ACC112 (cell line): ENCODE measurements at regions not wholly inside any gene's neighbourhood (a gene's known extent, or its start where the extent isn't known, plus 50 kb on each side); places are given as distances from the start of the nearest gene placed in this dataset.
"Not testable (repeated sequence)": the region's sequence is repeated elsewhere in the genome, so short reads cannot be mapped to it uniquely, and the experiment has no call there.

Experiments
- H2AFZ ChIP-seq: fragments of 200-600 bp; sonication (generic); one replicate; pipeline ENCODE4 v1.6.0; 2017; ENCODE audit warnings: antibody characterized with exemption, low read length; ENCODE audit not compliant: unreplicated experiment
- H3K27ac ChIP-seq: fragments of 200-600 bp; sonication (generic); 2 replicates; pipeline ENCODE4 v1.5.1; 2014; ENCODE audit warnings: low read depth, mild to moderate bottlenecking, antibody characterized with exemption, low read length, moderate library complexity
- H3K27me3 ChIP-seq: fragments of 200-600 bp; sonication (generic); 2 replicates; pipeline ENCODE4 v1.6.1; 2014; ENCODE audit warnings: mild to moderate bottlenecking, antibody characterized with exemption, low read length, moderate library complexity, mixed read lengths; ENCODE audit not compliant: insufficient read depth
- H3K36me3 ChIP-seq: fragments of 200-600 bp; sonication (generic); 2 replicates; pipeline ENCODE4 v1.6.1; 2016; ENCODE audit warnings: mild to moderate bottlenecking, antibody characterized with exemption, low read length, moderate library complexity, mixed read lengths; ENCODE audit not compliant: insufficient read depth
- H3K4me1 ChIP-seq: fragments of 200-600 bp; sonication (generic); one replicate; pipeline ENCODE4 v1.6.1; 2016; ENCODE audit warnings: low read length, mixed read lengths; ENCODE audit not compliant: insufficient read depth, unreplicated experiment, control insufficient read depth
- H3K4me3 ChIP-seq: fragments of 200-600 bp; sonication (generic); 2 replicates; pipeline ENCODE4 v1.5.1; 2014; ENCODE audit warnings: mild to moderate bottlenecking, low read depth, low read length
- H3K79me2 ChIP-seq: fragments of 200-600 bp; sonication (generic); one replicate; pipeline ENCODE4 v1.6.0; 2016; ENCODE audit warnings: low read length; ENCODE audit not compliant: control insufficient read depth, unreplicated experiment, insufficient read depth

DNA sequence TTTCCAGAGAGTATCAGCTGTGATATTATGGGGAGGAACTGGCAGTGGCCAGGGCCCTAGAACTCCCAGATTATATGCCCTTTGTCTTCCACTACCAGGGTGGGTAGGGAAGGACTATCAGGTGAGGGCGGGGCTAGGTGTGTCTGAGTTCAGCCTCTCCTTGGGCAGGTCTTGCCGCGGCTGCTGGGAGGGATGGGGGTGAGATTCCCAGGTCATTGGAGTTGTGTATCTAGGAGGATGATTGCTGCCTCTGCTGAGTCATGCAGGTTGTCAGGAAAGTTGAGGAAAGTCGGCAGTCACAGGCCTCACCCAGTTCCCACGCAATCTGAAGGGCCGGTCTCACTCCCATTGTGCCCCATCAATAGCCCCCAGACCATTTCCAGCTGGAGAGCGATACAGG, 185.2 kb downstream of the DKK1 start:
- Histone ChIP-seq H3K36me3 (no peaks in the 10 kb centered on the region; the same call in 1 of the 2 replicates), H3K27me3 (no peaks in the 10 kb centered on the region), H2AFZ (no peak overlapping the region), H3K4me1 (no peaks in the 10 kb centered on the region), H3K4me3 (no peak overlapping the region), H3K79me2 (no peaks in the 10 kb centered on the region), H3K27ac (no peak overlapping the region)

DNA sequence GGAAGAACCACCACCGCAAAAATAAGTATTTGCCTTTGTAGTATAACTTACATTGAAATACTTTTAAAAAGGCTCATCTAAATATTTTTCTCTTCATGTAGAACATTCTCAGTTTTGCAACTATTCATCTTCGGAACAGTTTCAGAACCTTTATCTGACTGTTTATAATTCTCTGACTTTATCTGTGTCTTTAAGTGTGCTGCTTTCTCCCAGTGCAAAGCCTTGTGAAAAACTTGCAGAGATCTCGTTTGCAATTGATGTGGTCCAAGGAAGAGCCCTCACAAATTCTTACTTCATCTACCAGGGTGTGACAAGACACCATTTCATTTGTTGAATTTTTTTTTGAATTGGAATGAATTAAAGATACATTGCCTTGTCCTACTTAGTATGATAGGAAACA, 186.4 kb downstream of the DKK1 start:
- H3K27ac ChIP-seq, result no peak overlapping the region
- H3K79me2 ChIP-seq, result no peaks in the 10 kb centered on the region
- no peaks in the 10 kb centered on the region for H3K4me1 ChIP-seq
- H3K27me3 ChIP-seq, result no peaks in the 10 kb centered on the region
- H2AFZ ChIP-seq, result no peak overlapping the region
- H3K36me3 ChIP-seq, result no peaks in the 10 kb centered on the region; the same call in 1 of the 2 replicates
- no peak overlapping the region for H3K4me3 ChIP-seq

DNA sequence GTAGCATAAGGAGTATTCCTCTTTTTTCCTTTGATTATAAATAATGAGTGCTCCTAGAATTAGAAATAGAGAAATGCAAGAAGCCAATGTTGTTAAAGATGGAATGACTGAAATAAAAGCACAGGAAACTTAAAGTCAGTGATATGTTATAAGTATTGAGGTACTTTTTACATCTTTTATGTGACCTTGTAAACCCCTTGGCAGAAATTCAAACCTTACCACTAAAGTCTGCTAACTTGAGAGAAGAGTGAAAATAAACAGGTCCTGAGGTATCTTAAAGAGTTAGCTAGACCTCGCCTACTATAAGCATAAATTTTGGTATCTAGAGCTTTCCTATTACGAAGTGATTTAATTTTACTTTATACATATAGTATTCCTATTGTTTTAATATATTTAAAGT, 188.2 kb downstream of the DKK1 start:
- Histone ChIP-seq H3K4me3 (no peak overlapping the region), H3K4me1 (no peaks in the 10 kb centered on the region), H3K27me3 (no peaks in the 10 kb centered on the region), H2AFZ (no peak overlapping the region), H3K36me3 (no peaks in the 10 kb centered on the region; the same call in 1 of the 2 replicates), H3K27ac (no peak overlapping the region), H3K79me2 (no peaks in the 10 kb centered on the region)

DNA sequence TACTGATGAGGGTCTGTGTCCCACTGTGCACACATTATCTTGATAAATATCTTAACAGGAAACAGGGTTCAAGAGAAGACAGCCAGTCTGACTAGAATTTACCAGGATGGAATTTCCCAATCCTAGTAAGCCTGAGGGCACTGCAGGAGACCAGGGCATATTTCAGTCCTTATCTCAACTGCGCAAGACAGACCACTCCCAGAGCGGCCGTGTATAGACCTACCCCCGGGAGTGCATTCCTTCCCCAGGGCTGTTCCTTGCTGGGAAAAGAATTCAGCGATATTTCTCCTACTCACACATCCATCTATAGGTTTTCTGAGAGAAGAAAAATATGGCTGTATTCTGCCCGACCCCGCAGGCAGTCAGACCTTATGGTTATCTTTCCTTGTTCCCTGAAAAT, 191.3 kb downstream of the DKK1 start:
- not testable (repeated sequence) for H3K4me3 ChIP-seq, H3K27me3 ChIP-seq, H3K79me2 ChIP-seq, H3K4me1 ChIP-seq, H3K27ac ChIP-seq, H2AFZ ChIP-seq, H3K36me3 ChIP-seq

DNA sequence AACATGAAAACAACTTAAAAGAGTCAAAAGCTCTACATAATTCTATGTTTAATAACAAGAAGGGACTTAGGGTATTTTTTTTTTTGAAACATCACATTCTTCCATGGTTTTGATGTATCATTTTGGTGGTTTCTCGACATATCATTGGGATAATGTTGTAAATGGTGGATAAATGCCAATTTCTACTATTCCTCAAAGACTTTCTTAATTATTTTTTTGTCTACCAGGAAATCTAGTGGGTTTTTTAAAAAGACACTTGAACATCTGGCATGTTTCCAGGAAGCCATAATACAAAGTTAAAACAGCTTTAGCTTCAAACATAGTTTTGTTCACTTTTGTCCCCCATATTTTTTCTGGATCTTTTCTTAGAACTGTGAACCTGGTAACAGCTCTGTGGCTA, 200.4 kb downstream of the DKK1 start:
- Histone ChIP-seq H3K27me3 (no peaks in the 10 kb centered on the region), H3K4me3 (no peak overlapping the region), H3K79me2 (no peaks in the 10 kb centered on the region), H3K36me3 (no peaks in the 10 kb centered on the region), H3K4me1 (peaks cover 12% of the 10 kb centered on the region), H2AFZ (no peak overlapping the region), H3K27ac (no peak overlapping the region)

DNA sequence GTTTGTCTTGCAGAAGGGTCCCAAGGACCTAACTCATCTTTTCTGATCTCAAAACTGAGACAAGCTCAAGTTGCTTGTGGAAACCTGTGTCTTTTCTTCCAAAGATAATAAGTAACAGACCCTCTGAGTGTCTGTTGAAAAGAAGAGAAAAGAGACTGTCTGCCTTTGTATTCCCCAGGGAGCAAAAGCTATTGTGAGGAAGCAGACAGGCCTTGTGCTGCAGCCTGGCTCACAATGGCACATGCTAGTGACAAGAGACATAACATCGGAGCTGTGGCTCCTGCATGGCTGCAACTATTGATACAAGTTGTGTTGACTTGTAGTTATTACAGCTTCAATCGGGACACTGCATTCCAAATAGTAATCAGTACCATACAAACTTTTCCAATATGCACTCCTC, 202.9 kb downstream of the DKK1 start:
- no peak overlapping the region for H2AFZ ChIP-seq
- no peak overlapping the region for H3K4me3 ChIP-seq

DNA sequence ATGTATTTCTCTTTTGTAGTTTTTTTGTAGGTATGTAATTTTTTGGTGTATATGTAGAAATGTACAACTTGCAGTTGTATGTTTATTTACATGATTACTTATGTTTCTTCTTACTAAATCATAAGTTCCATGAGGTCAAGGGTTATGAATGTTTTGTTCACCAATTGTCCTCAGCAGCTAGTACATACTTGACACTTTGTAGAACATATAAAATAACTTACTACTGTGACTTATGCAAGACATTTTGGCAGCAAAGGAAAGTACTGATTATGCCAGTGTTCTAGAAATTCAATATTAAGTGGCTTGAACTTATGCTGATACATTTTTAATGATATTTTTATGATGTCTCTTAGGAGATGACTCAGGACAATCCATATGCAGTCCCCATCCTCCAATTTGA, 209.6 kb downstream of the DKK1 start:
- Histone ChIP-seq H3K36me3 (no peaks in the 10 kb centered on the region), H3K27ac (peak overlapping the region; percentile 1; the same call in 1 of the 2 replicates), H2AFZ (no peak overlapping the region), H3K79me2 (no peaks in the 10 kb centered on the region), H3K4me1 (peaks cover 38% of the 10 kb centered on the region), H3K4me3 (no peak overlapping the region), H3K27me3 (no peaks in the 10 kb centered on the region)

More for the DNA sequence above, 202.9 kb downstream of the DKK1 start:
- H3K27ac ChIP-seq, result no peak overlapping the region
- H3K36me3 ChIP-seq, result no peaks in the 10 kb centered on the region
- H3K4me1 ChIP-seq, result peaks cover 12% of the 10 kb centered on the region
- no peaks in the 10 kb centered on the region for H3K27me3 ChIP-seq
- no peaks in the 10 kb centered on the region for H3K79me2 ChIP-seq

DNA sequence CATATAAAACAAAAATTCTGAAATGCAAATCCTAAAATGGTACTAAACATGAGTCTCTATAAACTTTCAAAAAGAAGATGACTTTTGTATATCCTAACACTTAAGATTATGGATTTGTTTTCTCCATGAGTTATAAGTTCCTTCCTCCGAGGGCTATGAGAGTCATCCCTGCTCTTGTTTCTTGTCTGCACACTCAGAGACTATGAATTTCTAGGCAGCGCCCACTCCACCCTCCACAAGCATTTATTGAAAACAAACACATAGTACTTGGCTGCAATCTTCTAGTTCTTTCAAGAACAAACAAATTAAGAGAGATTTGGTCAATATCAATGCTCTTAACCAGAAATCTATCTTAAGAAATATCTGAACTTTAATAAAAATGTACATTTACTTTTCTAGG, 211.7 kb downstream of the DKK1 start:
- Histone ChIP-seq H3K27me3 (no peaks in the 10 kb centered on the region), H3K4me3 (peak overlapping the region; percentile 20), H3K27ac (peak overlapping the region; percentile 85), H2AFZ (peak overlapping the region; percentile 11), H3K79me2 (no peaks in the 10 kb centered on the region), H3K4me1 (peaks cover 38% of the 10 kb centered on the region), H3K36me3 (no peaks in the 10 kb centered on the region)

DNA sequence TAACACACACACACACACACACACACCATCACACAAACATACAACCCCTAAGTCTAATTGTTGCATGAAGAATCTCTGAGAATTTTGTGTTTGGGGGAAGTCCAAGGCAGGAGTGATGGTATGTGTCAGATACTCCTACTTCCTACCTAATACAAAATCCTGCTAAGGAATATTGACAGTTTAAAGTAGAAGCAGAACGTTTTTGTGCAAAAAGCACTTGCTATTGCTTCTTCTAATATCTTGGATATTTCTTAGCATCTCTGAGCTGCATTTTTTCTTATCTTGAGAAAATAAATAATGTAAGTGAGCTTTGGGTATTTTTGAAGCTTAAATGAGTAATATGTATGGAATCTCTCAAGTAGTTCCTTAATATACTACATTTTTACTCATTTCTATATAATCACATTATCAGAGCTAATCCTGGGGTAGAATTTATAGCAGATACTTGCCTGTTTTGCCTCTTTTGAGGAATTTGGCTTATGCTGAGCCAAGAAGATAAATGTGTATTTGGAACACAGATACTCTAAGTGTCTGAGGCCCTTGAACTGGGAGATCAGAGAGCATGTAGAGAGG, 212.3 kb downstream of the DKK1 start:
- Histone ChIP-seq H3K4me1 (peaks cover 38% of the 10 kb centered on the region), H2AFZ (peak overlapping the region; percentile 77), H3K4me3 (peak overlapping the region; percentile 20), H3K27ac (peak overlapping the region; percentile 85), H3K79me2 (no peaks in the 10 kb centered on the region), H3K27me3 (no peaks in the 10 kb centered on the region), H3K36me3 (no peaks in the 10 kb centered on the region)

DNA sequence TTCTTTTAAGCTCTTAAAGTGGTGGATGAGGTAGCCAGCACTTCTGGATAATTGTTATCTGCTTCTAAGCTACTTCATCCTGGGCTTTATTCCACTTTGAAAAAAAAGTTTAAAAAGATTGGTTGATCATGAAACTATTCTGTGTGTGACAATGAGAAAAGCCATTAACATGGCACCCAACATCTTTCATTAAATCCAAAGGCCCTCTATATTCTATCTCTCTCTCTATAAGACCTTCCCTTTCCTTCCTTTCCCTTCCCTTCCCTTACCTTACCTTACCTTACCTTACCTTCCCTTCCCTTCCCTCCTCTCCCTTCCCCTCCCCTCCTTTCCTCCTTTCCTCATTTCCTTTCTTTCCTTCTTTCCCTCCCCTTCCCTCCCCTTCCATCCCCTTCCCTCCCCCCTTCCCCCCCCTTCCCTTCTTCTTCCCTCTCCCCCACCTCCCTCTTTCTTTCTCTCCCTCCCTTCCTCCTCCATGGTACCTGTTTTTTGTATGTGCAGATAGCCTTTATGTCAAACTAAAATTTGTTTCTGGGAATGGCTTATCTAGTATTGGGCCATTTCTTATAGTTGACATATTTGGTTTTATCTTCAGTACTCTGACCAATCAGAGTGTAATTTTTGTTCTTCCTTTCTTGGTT, 218.7 kb downstream of the DKK1 start:
- Histone ChIP-seq H2AFZ (no peak overlapping the region), H3K4me3 (no peak overlapping the region), H3K36me3 (no peaks in the 10 kb centered on the region), H3K27me3 (no peaks in the 10 kb centered on the region), H3K79me2 (no peaks in the 10 kb centered on the region), H3K4me1 (peaks cover 4% of the 10 kb centered on the region), H3K27ac (no peak overlapping the region)

DNA sequence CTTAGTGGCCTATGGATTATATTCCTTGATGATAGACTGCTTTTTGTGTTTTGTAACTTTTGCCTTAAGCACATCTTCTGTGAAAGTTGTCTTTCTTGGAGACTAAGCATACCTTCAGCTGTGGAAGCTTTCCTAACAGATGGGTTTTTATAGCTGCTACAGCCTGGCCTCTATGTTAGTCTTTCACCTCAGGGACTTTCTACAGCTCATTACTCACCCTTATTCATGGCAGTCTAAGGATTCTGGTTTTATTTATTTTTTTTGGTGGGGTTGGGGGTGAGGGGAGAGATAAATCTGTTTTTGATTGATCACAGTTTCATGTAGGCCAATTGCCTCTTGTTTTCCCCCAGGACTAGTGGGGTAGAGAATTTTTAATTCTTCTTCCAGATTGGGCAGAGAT, 219.9 kb downstream of the DKK1 start:
- H2AFZ ChIP-seq, result no peak overlapping the region
- H3K36me3 ChIP-seq, result no peaks in the 10 kb centered on the region
- H3K27ac ChIP-seq, result no peak overlapping the region
- H3K79me2 ChIP-seq, result no peaks in the 10 kb centered on the region
- H3K27me3 ChIP-seq, result no peaks in the 10 kb centered on the region
- H3K4me3 ChIP-seq, result no peak overlapping the region
- peaks cover 4% of the 10 kb centered on the region for H3K4me1 ChIP-seq
